ENCODE measurements at regions not wholly inside any gene's neighbourhood (a gene's known extent, or its start where the extent isn't known, plus 50 kb on each side); places are given as distances from the start of the nearest gene placed in this dataset.

DNA sequence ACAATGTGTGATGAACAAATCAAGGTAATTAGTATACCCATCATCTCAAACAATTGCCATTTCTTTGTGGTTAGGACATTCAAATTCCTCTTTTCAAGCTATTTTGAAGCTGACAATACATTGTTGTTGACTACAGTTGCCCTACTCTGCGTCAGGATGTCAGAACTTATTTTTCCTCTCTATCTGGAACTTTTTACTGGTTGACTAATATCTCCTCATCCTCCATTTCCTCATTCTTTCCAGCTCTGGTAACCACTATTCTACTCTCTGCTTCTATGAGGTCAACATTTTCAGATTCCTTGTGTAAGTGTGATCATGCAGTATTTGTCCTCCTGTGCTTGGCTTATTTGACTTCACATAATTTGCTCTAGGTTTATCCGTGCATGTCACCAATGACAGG is 240.5 kb upstream of the HS3ST1 start:
- TF ChIP-seq POLR2AphosphoS5 (IDR thresholded peaks at IDR 0.05; ENCODE audit: low read depth, low read length) (no peak), TAF1 (IDR thresholded peaks at IDR 0.05; ENCODE audit: borderline replicate concordance, insufficient read depth, low read length) (no peak), REST (IDR thresholded peaks at IDR 0.05; ENCODE audit: insufficient read depth in 1 of 2, low read depth in 2 of 2, low read length in 2 of 2) (no peak), FOXP2 (optimal IDR thresholded peaks at IDR 0.05; ENCODE audit: borderline replicate concordance, extremely low read depth, extremely low read length, insufficient read depth) (no peak), SIN3A (IDR thresholded peaks at IDR 0.05; ENCODE audit: borderline replicate concordance, insufficient read depth, low read length) (no peak)
